A673 (cell line): ENCODE measurements at regions not wholly inside any gene's neighbourhood (a gene's known extent, or its start where the extent isn't known, plus 50 kb on each side); places are given as distances from the start of the nearest gene placed in this dataset.
A peak's percentile ranks its signal among the peaks of the same experiment; 100 is the strongest.

Experiments used
- BruUV-seq: library from RNA; stranded (reverse); fragments of 400-500 nt; replicated peaks from 2 replicates; lab custom pipeline; 2021; lab: Mats Ljungman, UMichigan
- CTCF ChIA-PET: fragments of 300-600 bp; sonication (Branson Sonifier 250); formaldehyde crosslinking; loops from one replicate; lab custom pipeline; 2022; ENCODE audit warnings: antibody characterized with exemption; lab: Charles Lee
- POLR2A ChIA-PET: fragments of 300-600 bp; sonication (Branson Sonifier 250); formaldehyde crosslinking; loops from one replicate; lab custom pipeline; 2022; ENCODE audit warnings: antibody characterized with exemption; ENCODE audit not compliant: low non-redundant PET; lab: Charles Lee
- DNase-seq: peaks from one replicate; pipeline ENCODE4 v3.0.0-alpha.2; 2015; ENCODE audit warnings: low spot score
- H3K27ac ChIP-seq: fragments of 200-600 bp; sonication (generic); 2 replicates; pipeline ENCODE4 v1.5.1; 2016; ENCODE audit warnings: mixed run types, low read depth, mild to moderate bottlenecking, mixed read lengths, antibody characterized with exemption, low read length; ENCODE audit not compliant: poor library complexity, severe bottlenecking
- H3K27me3 ChIP-seq: fragments of 200-600 bp; sonication (generic); replicated peaks from 2 replicates; pipeline ENCODE4 v1.6.1; 2017; ENCODE audit warnings: mixed run types, low read depth, mild to moderate bottlenecking, mixed read lengths, antibody characterized with exemption, low read length; ENCODE audit not compliant: insufficient read depth, poor library complexity
- H3K36me3 ChIP-seq: fragments of 200-600 bp; sonication (generic); 2 replicates; pipeline ENCODE4 v1.6.1; 2016; ENCODE audit warnings: mixed run types, mild to moderate bottlenecking, mixed read lengths, antibody characterized with exemption, low read length; ENCODE audit not compliant: insufficient read depth, poor library complexity, severe bottlenecking
- H3K4me1 ChIP-seq: fragments of 200-600 bp; sonication (generic); 2 replicates; pipeline ENCODE4 v1.6.1; 2017; ENCODE audit warnings: mixed run types, mild to moderate bottlenecking, mixed read lengths, antibody characterized with exemption, low read length; ENCODE audit not compliant: insufficient read depth, poor library complexity, severe bottlenecking
- H3K4me3 ChIP-seq: fragments of 200-600 bp; sonication (generic); 2 replicates; pipeline ENCODE4 v1.5.1; 2016; ENCODE audit warnings: low read depth, mixed run types, mild to moderate bottlenecking, mixed read lengths, low read length; ENCODE audit not compliant: poor library complexity, severe bottlenecking
- H3K9me3 ChIP-seq: fragments of 200-600 bp; sonication (generic); 2 replicates; pipeline ENCODE4 v1.6.1; 2016; ENCODE audit warnings: mixed run types, low read depth, mild to moderate bottlenecking, mixed read lengths, antibody characterized with exemption, low read length; ENCODE audit not compliant: poor library complexity, severe bottlenecking
- CTCF ChIP-seq: fragments of 300-800, 200-600 bp; sonication (generic); conservative IDR thresholded peaks from 2 replicates; pipeline ENCODE4 v1.5.1; 2017; ENCODE audit warnings: low read depth, mild to moderate bottlenecking, antibody characterized with exemption, low read length, moderate library complexity, mixed read lengths
- EZH2 ChIP-seq: fragments of 200-600 bp; sonication (generic); IDR thresholded peaks from 2 replicates; pipeline ENCODE4 v1.6.1; 2017; ENCODE audit warnings: borderline replicate concordance, low read depth, mild to moderate bottlenecking, mixed read lengths, antibody characterized with exemption, low read length; ENCODE audit not compliant: poor library complexity, severe bottlenecking
- intact Hi-C: fragments of 100-400 bp; cut with micrococcal nuclease; formaldehyde crosslinking; loops from one replicate; pipeline ENCODE4 v1.10.0; 2022; ENCODE audit not compliant: unreplicated experiment

- intact Hi-C loops = no loop called here
- no peaks in the 10 kb centered on the region for H3K36me3 ChIP-seq
- no peak for DNase-seq
- CTCF ChIA-PET = interaction anchor here (0.5 kb wide), 1 partner anchor 143 kb away, joined by 3 read pairs; no protein-coding TSS in a partner anchor
- no peak overlapping the region for H3K27ac ChIP-seq
- POLR2A ChIA-PET = no interaction called here
- H3K4me1 ChIP-seq = no peaks in the 10 kb centered on the region
- H3K27me3 ChIP-seq = peaks cover 4% of the 10 kb centered on the region
- no peaks in the 10 kb centered on the region for H3K9me3 ChIP-seq
- no TSS peak for BruUV-seq
- no peak overlapping the region for H3K4me3 ChIP-seq
- TF ChIP-seq EZH2 (no peak), CTCF (0 out of 2 replicates have a peak, but pooled peaks have one; percentile 28)
Measured at GRCh38 chr6:166707045-166707444, 80.0 kb upstream of the RPS6KA2 start.

GRCh38 chr6:166705069-166705468, 78.0 kb upstream of the RPS6KA2 start:
- no TSS peak for BruUV-seq
- Histone ChIP-seq H3K4me3 (no peak overlapping the region), H3K4me1 (no peaks in the 10 kb centered on the region), H3K36me3 (no peaks in the 10 kb centered on the region), H3K27ac (no peak overlapping the region), H3K9me3 (no peaks in the 10 kb centered on the region), H3K27me3 (peaks cover 7% of the 10 kb centered on the region)
- no peak for DNase-seq
- POLR2A ChIA-PET = no interaction called here
- CTCF ChIA-PET = no interaction called here
- TF ChIP-seq EZH2 = no peak
- TF ChIP-seq CTCF = no peak
- intact Hi-C loops = no loop called here

GRCh38 chr6:166704171-166704570, 77.1 kb upstream of the RPS6KA2 start:
- H3K27me3 ChIP-seq = peaks cover 7% of the 10 kb centered on the region
- H3K27ac ChIP-seq = no peak overlapping the region
- intact Hi-C loops = no loop called here
- no peak overlapping the region for H3K4me3 ChIP-seq
- H3K36me3 ChIP-seq = no peaks in the 10 kb centered on the region
- TF ChIP-seq CTCF (no peak), EZH2 (no peak)
- no peaks in the 10 kb centered on the region for H3K4me1 ChIP-seq
- ChIA-PET CTCF (no interaction called here), POLR2A (no interaction called here)
- BruUV-seq = no TSS peak
- no peaks in the 10 kb centered on the region for H3K9me3 ChIP-seq
- no peak for DNase-seq
